GM12878 (cell line): ENCODE measurements at regions not wholly inside any gene's neighbourhood (a gene's known extent, or its start where the extent isn't known, plus 50 kb on each side); places are given as distances from the start of the nearest gene placed in this dataset.

Experiments used
- ATAC-seq: fragments of 200-7000 bp; cut with Tn5 transposase; 3 replicates; pipeline ENCODE4 v1.9.1; 2020; ENCODE audit warnings: mild to moderate bottlenecking, moderate library complexity
- BruUV-seq: library from RNA; stranded (reverse); fragments of 400-500 nt; replicated peaks from 2 replicates; lab custom pipeline; 2021; lab: Mats Ljungman, UMichigan
- CTCF ChIA-PET: fragments of 300-600 bp; sonication (Branson Sonifier 250); formaldehyde crosslinking; extraction: SDS; loops from one replicate; lab custom pipeline; 2021; ENCODE audit warnings: inconsistent platforms; lab: Yijun Ruan, JAX
- POLR2A ChIA-PET: fragments of 350-600 bp; formaldehyde crosslinking; extraction: SDS; loops from one replicate; lab custom pipeline; 2021; ENCODE audit warnings: inconsistent platforms; lab: Charles Lee
- RAD21 ChIA-PET: fragments of 300-600 bp; sonication (Branson Sonifier 250); formaldehyde crosslinking; loops from one replicate; lab custom pipeline; 2023; ENCODE audit warnings: antibody characterized with exemption; ENCODE audit not compliant: unreplicated experiment; lab: Charles Lee
- SMC1A ChIA-PET: fragments of 300-600 bp; sonication (Branson Sonifier 250); formaldehyde crosslinking; loops from one replicate; lab custom pipeline; 2023; ENCODE audit not compliant: unreplicated experiment, uncharacterized antibody; lab: Charles Lee
- DNase-seq: peaks from one replicate; pipeline ENCODE4 v3.0.0-alpha.2; 2011; ENCODE audit warnings: low read depth, low spot score
- FAIRE-seq: peaks from 3 replicates; lab custom pipeline; 2011; peaks lifted over from hg19 to GRCh38; lab: Jason Lieb, UNC
- H2AFZ ChIP-seq: 2 replicates; pipeline ENCODE4 v1.6.0; 2011; ENCODE audit warnings: low read depth, low read length, control low read depth; ENCODE audit not compliant: control insufficient read depth
- H3K27ac ChIP-seq: 2 replicates; pipeline ENCODE4 v1.5.1; 2011; ENCODE audit warnings: control low read depth; ENCODE audit not compliant: control insufficient read depth, insufficient read depth
- H3K27me3 ChIP-seq, 2 experiments: replicated peaks in 1 of 2; 2 replicates each; pipeline versions ENCODE4 v1.6.0 to v1.6.1; 2011; ENCODE audit warnings: low read length in 1 of 2; ENCODE audit not compliant: control insufficient read depth in 2 of 2, insufficient read depth in 2 of 2
- H3K36me3 ChIP-seq, 2 experiments: 2 replicates each; pipeline ENCODE4 v1.5.1; 2011; ENCODE audit warnings: low read length in 1 of 2; ENCODE audit not compliant: control insufficient read depth in 2 of 2, insufficient read depth in 2 of 2
- H3K4me1 ChIP-seq: 2 replicates; pipeline ENCODE4 v1.6.1; 2011; ENCODE audit warnings: mild to moderate bottlenecking, low read length, moderate library complexity, mixed read lengths; ENCODE audit not compliant: control insufficient read depth, insufficient read depth
- H3K4me2 ChIP-seq: 2 replicates; pipeline ENCODE4 v1.6.0; 2011; ENCODE audit warnings: control low read depth; ENCODE audit not compliant: control insufficient read depth, insufficient read depth
- H3K4me3 ChIP-seq: fragments of 200-600 bp; sonication (generic); 2 replicates; pipeline ENCODE4 v1.5.1; 2016
- H3K79me2 ChIP-seq: 2 replicates; pipeline ENCODE4 v1.6.0; 2011; ENCODE audit warnings: low read length; ENCODE audit not compliant: control insufficient read depth, insufficient read depth
- H3K9ac ChIP-seq: 2 replicates; pipeline ENCODE4 v1.8.0; 2011; ENCODE audit warnings: low read length, control low read depth, mixed read lengths; ENCODE audit not compliant: control insufficient read depth, insufficient read depth
- H3K9me3 ChIP-seq: replicated peaks from 3 replicates; pipeline ENCODE4 v1.5.1; 2011; ENCODE audit warnings: mild to moderate bottlenecking, low read length; ENCODE audit not compliant: control insufficient read depth, insufficient read depth
- H4K20me1 ChIP-seq: 2 replicates; pipeline ENCODE4 v1.6.0; 2011; ENCODE audit not compliant: control insufficient read depth, insufficient read depth
- BCL11A ChIP-seq: IDR thresholded peaks from 2 replicates; pipeline ENCODE4 v1.6.1; 2011; ENCODE audit warnings: low read depth, low read length
- CREB1 ChIP-seq: IDR thresholded peaks from 2 replicates; pipeline ENCODE4 v1.6.1; 2012; ENCODE audit warnings: low read depth, mild to moderate bottlenecking, inconsistent platforms
- EGR1 ChIP-seq, 2 experiments: IDR thresholded peaks; 1 replicate in 1 of 2; 2 replicates in 1 of 2; pipeline ENCODE4 v1.6.1; 2011 to 2012; ENCODE audit warnings: low read depth in 2 of 2, low read length in 2 of 2, borderline replicate concordance in 1 of 2, mild to moderate bottlenecking in 1 of 2, moderate library complexity in 1 of 2
- GABPA ChIP-seq: IDR thresholded peaks from 2 replicates; pipeline ENCODE4 v1.6.1; 2014; ENCODE audit warnings: antibody characterized with exemption, low read depth, mild to moderate bottlenecking, inconsistent platforms
- HCFC1 ChIP-seq: fragments of 150-350 bp; IDR thresholded peaks from 2 replicates; pipeline ENCODE4 v1.6.1; 2014; ENCODE audit warnings: low read length
- HDGF ChIP-seq: fragments of 450-650 bp; IDR thresholded peaks from 2 replicates; pipeline ENCODE4 v1.6.1; 2016; ENCODE audit warnings: antibody characterized with exemption
- NR2C2 ChIP-seq: IDR thresholded peaks from 2 replicates; pipeline ENCODE4 v1.6.1; 2011; ENCODE audit warnings: borderline replicate concordance, low read depth; ENCODE audit not compliant: control insufficient read depth, insufficient read length
- SMAD1 ChIP-seq: fragments of 450-650 bp; IDR thresholded peaks from 2 replicates; pipeline ENCODE4 v1.6.1; 2018; ENCODE audit warnings: mild to moderate bottlenecking, low read depth; ENCODE audit not compliant: partially characterized antibody
- TAF1 ChIP-seq: IDR thresholded peaks from 2 replicates; pipeline ENCODE4 v1.6.1; 2011; ENCODE audit warnings: mild to moderate bottlenecking, low read depth, low read length, borderline replicate concordance
- WGBS: methylation state at CpG from one replicate; pipeline ENCODE4 v1.1.6; 2016; ENCODE audit warnings: low lambda C conversion rate; ENCODE audit not compliant: insufficient replicate concordance, insufficient coverage; ENCODE audit errors: missing lambda C conversion rate; 5-methylcytosine and 5-hydroxymethylcytosine counted together
- in situ Hi-C: fragments of 300-500 bp; cut with MboI; formaldehyde crosslinking; loops from 9 replicates; pipeline ENCODE4 v1.14.3; 2018; ENCODE audit warnings: mixed read lengths
- intact Hi-C: fragments of 100-400 bp; cut with micrococcal nuclease; formaldehyde crosslinking; loops from one replicate; pipeline ENCODE4 v1.14.2; 2022; ENCODE audit not compliant: unreplicated experiment
- TF ChIP-seq, protein P1 (sequence below): fragments of 450-650 bp; formaldehyde crosslinking; IDR thresholded peaks from 2 replicates; pipeline ENCODE4 v1.4.0; 2020; ENCODE audit warnings: mild to moderate bottlenecking, moderate library complexity
- TF ChIP-seq, protein P2 (sequence below): fragments of 450-650 bp; IDR thresholded peaks from 2 replicates; pipeline ENCODE4 v1.6.1; 2017; ENCODE audit warnings: mild to moderate bottlenecking, low read depth, inconsistent platforms; ENCODE audit not compliant: poor library complexity, severe bottlenecking
- TF ChIP-seq, protein P3 (sequence below): IDR thresholded peaks from 2 replicates; pipeline ENCODE4 v1.6.1; 2012; ENCODE audit warnings: low read depth, low read length, improper control_type of control experiment
- TF ChIP-seq, protein P4 (sequence below): fragments of 450-650 bp; IDR thresholded peaks from 2 replicates; pipeline ENCODE4 v1.6.1; 2017; ENCODE audit warnings: low read depth, mild to moderate bottlenecking, moderate library complexity

DNA sequence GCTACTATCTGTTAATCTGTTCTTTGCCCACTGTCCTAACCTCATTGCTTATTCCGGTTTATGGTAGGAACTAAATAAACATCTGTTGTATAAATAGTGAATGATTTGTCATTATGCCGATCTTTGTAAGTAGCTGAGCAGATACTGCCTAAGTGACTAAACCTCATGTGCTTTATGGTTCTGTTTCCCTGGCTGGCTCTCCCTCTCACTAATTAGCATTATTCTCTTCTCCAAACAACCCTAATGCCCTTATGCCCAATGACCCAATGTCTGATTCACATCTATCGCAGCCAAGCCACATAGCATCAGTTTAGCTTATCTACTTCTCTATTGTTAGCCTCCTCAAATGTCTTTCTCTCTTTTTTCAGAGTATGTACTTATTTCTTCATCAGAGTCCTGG is 462.3 kb upstream of the POT1 start:
- Histone ChIP-seq H3K9ac (no peak overlapping the region), H3K27me3 (no peaks in the 10 kb centered on the region), H2AFZ (no peak overlapping the region), H3K79me2 (no peaks in the 10 kb centered on the region), H3K27ac (no peak overlapping the region), H3K4me3 (no peak overlapping the region), H3K9me3 (no peaks in the 10 kb centered on the region), H3K4me2 (no peak overlapping the region), H3K36me3 (no peaks in the 10 kb centered on the region), H4K20me1 (no peaks in the 10 kb centered on the region), H3K4me1 (no peaks in the 10 kb centered on the region)
- DNase-seq: no peak
- in situ Hi-C loops (no loop called here), intact Hi-C loops (no loop called here)
- ChIA-PET SMC1A (interaction anchor here (1.1 kb wide), 1 partner anchor 53 kb away, joined by 3 read pairs; no protein-coding TSS in a partner anchor), POLR2A (no interaction called here), CTCF (interaction anchor here (0.7 kb wide), 1 partner anchor 153 kb away, joined by 3 read pairs; no protein-coding TSS in a partner anchor), RAD21 (no interaction called here)
- no peak for FAIRE-seq
- ATAC-seq: no peak
- BruUV-seq: no TSS peak
- TF ChIP-seq CREB1: no peak
- no peak for TF ChIP-seq GABPA
- TF ChIP-seq EGR1 (IDR thresholded peaks at IDR 0.05; ENCODE audit: borderline replicate concordance in 1 of 2, low read depth in 2 of 2, low read length in 2 of 2): no peak
- no peak for TF ChIP-seq SMAD1
- TF ChIP-seq, protein P1, sequence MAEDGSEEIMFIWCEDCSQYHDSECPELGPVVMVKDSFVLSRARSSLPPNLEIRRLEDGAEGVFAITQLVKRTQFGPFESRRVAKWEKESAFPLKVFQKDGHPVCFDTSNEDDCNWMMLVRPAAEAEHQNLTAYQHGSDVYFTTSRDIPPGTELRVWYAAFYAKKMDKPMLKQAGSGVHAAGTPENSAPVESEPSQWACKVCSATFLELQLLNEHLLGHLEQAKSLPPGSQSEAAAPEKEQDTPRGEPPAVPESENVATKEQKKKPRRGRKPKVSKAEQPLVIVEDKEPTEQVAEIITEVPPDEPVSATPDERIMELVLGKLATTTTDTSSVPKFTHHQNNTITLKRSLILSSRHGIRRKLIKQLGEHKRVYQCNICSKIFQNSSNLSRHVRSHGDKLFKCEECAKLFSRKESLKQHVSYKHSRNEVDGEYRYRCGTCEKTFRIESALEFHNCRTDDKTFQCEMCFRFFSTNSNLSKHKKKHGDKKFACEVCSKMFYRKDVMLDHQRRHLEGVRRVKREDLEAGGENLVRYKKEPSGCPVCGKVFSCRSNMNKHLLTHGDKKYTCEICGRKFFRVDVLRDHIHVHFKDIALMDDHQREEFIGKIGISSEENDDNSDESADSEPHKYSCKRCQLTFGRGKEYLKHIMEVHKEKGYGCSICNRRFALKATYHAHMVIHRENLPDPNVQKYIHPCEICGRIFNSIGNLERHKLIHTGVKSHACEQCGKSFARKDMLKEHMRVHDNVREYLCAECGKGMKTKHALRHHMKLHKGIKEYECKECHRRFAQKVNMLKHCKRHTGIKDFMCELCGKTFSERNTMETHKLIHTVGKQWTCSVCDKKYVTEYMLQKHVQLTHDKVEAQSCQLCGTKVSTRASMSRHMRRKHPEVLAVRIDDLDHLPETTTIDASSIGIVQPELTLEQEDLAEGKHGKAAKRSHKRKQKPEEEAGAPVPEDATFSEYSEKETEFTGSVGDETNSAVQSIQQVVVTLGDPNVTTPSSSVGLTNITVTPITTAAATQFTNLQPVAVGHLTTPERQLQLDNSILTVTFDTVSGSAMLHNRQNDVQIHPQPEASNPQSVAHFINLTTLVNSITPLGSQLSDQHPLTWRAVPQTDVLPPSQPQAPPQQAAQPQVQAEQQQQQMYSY (CRISPR knock-in tag): no peak
- TF ChIP-seq, protein P2, sequence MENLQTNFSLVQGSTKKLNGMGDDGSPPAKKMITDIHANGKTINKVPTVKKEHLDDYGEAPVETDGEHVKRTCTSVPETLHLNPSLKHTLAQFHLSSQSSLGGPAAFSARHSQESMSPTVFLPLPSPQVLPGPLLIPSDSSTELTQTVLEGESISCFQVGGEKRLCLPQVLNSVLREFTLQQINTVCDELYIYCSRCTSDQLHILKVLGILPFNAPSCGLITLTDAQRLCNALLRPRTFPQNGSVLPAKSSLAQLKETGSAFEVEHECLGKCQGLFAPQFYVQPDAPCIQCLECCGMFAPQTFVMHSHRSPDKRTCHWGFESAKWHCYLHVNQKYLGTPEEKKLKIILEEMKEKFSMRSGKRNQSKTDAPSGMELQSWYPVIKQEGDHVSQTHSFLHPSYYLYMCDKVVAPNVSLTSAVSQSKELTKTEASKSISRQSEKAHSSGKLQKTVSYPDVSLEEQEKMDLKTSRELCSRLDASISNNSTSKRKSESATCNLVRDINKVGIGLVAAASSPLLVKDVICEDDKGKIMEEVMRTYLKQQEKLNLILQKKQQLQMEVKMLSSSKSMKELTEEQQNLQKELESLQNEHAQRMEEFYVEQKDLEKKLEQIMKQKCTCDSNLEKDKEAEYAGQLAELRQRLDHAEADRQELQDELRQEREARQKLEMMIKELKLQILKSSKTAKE: no peak
- no peak for TF ChIP-seq NR2C2
- no peak for TF ChIP-seq BCL11A
- no peak for TF ChIP-seq HDGF
- TF ChIP-seq, protein P3, sequence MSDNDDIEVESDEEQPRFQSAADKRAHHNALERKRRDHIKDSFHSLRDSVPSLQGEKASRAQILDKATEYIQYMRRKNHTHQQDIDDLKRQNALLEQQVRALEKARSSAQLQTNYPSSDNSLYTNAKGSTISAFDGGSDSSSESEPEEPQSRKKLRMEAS: no peak
- TF ChIP-seq, protein P4, sequence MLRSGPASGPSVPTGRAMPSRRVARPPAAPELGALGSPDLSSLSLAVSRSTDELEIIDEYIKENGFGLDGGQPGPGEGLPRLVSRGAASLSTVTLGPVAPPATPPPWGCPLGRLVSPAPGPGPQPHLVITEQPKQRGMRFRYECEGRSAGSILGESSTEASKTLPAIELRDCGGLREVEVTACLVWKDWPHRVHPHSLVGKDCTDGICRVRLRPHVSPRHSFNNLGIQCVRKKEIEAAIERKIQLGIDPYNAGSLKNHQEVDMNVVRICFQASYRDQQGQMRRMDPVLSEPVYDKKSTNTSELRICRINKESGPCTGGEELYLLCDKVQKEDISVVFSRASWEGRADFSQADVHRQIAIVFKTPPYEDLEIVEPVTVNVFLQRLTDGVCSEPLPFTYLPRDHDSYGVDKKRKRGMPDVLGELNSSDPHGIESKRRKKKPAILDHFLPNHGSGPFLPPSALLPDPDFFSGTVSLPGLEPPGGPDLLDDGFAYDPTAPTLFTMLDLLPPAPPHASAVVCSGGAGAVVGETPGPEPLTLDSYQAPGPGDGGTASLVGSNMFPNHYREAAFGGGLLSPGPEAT: no peak
- TF ChIP-seq TAF1: no peak
- no peak for TF ChIP-seq HCFC1
- 29% methylated on average over 3 of the region's 3 CpGs for WGBS
